Activated naive CD4-positive, alpha-beta T cell treated with anti-CD3 and anti-CD28 coated beads, Interleukin-2, amount 50 U/mL, for 24 hours (primary cell): ENCODE measurements at regions not wholly inside any gene's neighbourhood (a gene's known extent, or its start where the extent isn't known, plus 50 kb on each side); places are given as distances from the start of the nearest gene placed in this dataset.
"Not testable (repeated sequence)": the region's sequence is repeated elsewhere in the genome, so short reads cannot be mapped to it uniquely, and the experiment has no call there.

Experiments
- H3K27ac Mint-ChIP-seq: one replicate; pipeline ENCODE4 v1.8.0; 2021; ENCODE audit warnings: mild to moderate bottlenecking, mixed read lengths
- H3K27me3 Mint-ChIP-seq: one replicate; pipeline ENCODE4 v1.8.0; 2021; ENCODE audit warnings: mixed read lengths
- H3K36me3 Mint-ChIP-seq: one replicate; pipeline ENCODE4 v1.8.0; 2021; ENCODE audit warnings: mixed read lengths
- H3K4me1 Mint-ChIP-seq: one replicate; pipeline ENCODE4 v1.8.0; 2021; ENCODE audit warnings: mixed read lengths
- H3K4me3 Mint-ChIP-seq: one replicate; pipeline ENCODE4 v1.8.0; 2021; ENCODE audit warnings: mild to moderate bottlenecking, mixed read lengths
- H3K9me3 Mint-ChIP-seq: one replicate; pipeline ENCODE4 v1.8.0; 2021; ENCODE audit warnings: mixed read lengths

GRCh38 chr5:39624890-39625289, 200.1 kb upstream of the DAB2 start:
- Mint-ChIP-seq H3K27ac (no peak overlapping the region), H3K27me3 (peaks cover 13% of the 10 kb centered on the region), H3K9me3 (no peaks in the 10 kb centered on the region), H3K36me3 (no peaks in the 10 kb centered on the region), H3K4me1 (no peaks in the 10 kb centered on the region), H3K4me3 (no peak overlapping the region)

GRCh38 chr5:39624268-39624886, 199.6 kb upstream of the DAB2 start:
- Mint-ChIP-seq H3K4me3 (no peak overlapping the region), H3K27me3 (peaks cover 10% of the 10 kb centered on the region), H3K36me3 (no peaks in the 10 kb centered on the region), H3K4me1 (no peaks in the 10 kb centered on the region), H3K9me3 (no peaks in the 10 kb centered on the region), H3K27ac (no peak overlapping the region)

- H3K9me3 Mint-ChIP-seq: no peaks in the 10 kb centered on the region
- H3K4me1 Mint-ChIP-seq: no peaks in the 10 kb centered on the region
- no peak overlapping the region for H3K27ac Mint-ChIP-seq
- no peaks in the 10 kb centered on the region for H3K36me3 Mint-ChIP-seq
- H3K4me3 Mint-ChIP-seq: no peak overlapping the region
- H3K27me3 Mint-ChIP-seq: peaks cover 7% of the 10 kb centered on the region
Measured at GRCh38 chr5:39623291-39623865, 198.6 kb upstream of the DAB2 start.

- Mint-ChIP-seq H3K27me3 (peaks cover 4% of the 10 kb centered on the region), H3K4me3 (no peak overlapping the region), H3K9me3 (no peaks in the 10 kb centered on the region), H3K27ac (no peak overlapping the region), H3K36me3 (no peaks in the 10 kb centered on the region), H3K4me1 (no peaks in the 10 kb centered on the region)
Measured at GRCh38 chr5:39622281-39622680, 197.5 kb upstream of the DAB2 start.

- no peak overlapping the region for H3K27ac Mint-ChIP-seq
Measured at GRCh38 chr5:39619168-39619818, 194.5 kb upstream of the DAB2 start.

GRCh38 chr5:39618391-39618790, 193.6 kb upstream of the DAB2 start:
- Mint-ChIP-seq H3K27me3 (no peaks in the 10 kb centered on the region), H3K27ac (no peak overlapping the region), H3K4me1 (no peaks in the 10 kb centered on the region), H3K4me3 (no peak overlapping the region), H3K36me3 (no peaks in the 10 kb centered on the region), H3K9me3 (no peaks in the 10 kb centered on the region)

More at GRCh38 chr5:39619168-39619818, 194.5 kb upstream of the DAB2 start:
- no peaks in the 10 kb centered on the region for H3K36me3 Mint-ChIP-seq
- no peaks in the 10 kb centered on the region for H3K4me1 Mint-ChIP-seq
- H3K9me3 Mint-ChIP-seq: no peaks in the 10 kb centered on the region
- H3K4me3 Mint-ChIP-seq: no peak overlapping the region
- no peaks in the 10 kb centered on the region for H3K27me3 Mint-ChIP-seq

GRCh38 chr5:39616131-39616530, 191.4 kb upstream of the DAB2 start:
- Mint-ChIP-seq H3K36me3 (no peaks in the 10 kb centered on the region), H3K9me3 (no peaks in the 10 kb centered on the region), H3K27me3 (peaks cover 3% of the 10 kb centered on the region), H3K4me3 (no peak overlapping the region), H3K27ac (no peak overlapping the region), H3K4me1 (no peaks in the 10 kb centered on the region)

GRCh38 chr5:39611076-39611475, 186.3 kb upstream of the DAB2 start:
- H3K4me3 Mint-ChIP-seq, H3K9me3 Mint-ChIP-seq, H3K36me3 Mint-ChIP-seq, H3K4me1 Mint-ChIP-seq, H3K27me3 Mint-ChIP-seq, H3K27ac Mint-ChIP-seq: not testable (repeated sequence)

- Mint-ChIP-seq H3K36me3 (no peaks in the 10 kb centered on the region), H3K27me3 (peaks cover 14% of the 10 kb centered on the region), H3K4me3 (no peak overlapping the region), H3K9me3 (no peaks in the 10 kb centered on the region), H3K4me1 (no peaks in the 10 kb centered on the region), H3K27ac (no peak overlapping the region)
Measured at GRCh38 chr5:39608024-39608423, 183.2 kb upstream of the DAB2 start.

GRCh38 chr5:39606591-39606990, 181.8 kb upstream of the DAB2 start:
- no peaks in the 10 kb centered on the region for H3K4me1 Mint-ChIP-seq
- no peak overlapping the region for H3K27ac Mint-ChIP-seq
- peaks cover 13% of the 10 kb centered on the region for H3K27me3 Mint-ChIP-seq
- no peaks in the 10 kb centered on the region for H3K9me3 Mint-ChIP-seq
- no peak overlapping the region for H3K4me3 Mint-ChIP-seq
- H3K36me3 Mint-ChIP-seq: no peaks in the 10 kb centered on the region

- Mint-ChIP-seq H3K4me1 (no peaks in the 10 kb centered on the region), H3K27ac (no peak overlapping the region), H3K9me3 (no peaks in the 10 kb centered on the region), H3K36me3 (no peaks in the 10 kb centered on the region), H3K4me3 (no peak overlapping the region), H3K27me3 (peaks cover 13% of the 10 kb centered on the region)
Measured at GRCh38 chr5:39605588-39606575, 181.1 kb upstream of the DAB2 start.

- H3K4me1 Mint-ChIP-seq: no peaks in the 10 kb centered on the region
Measured at GRCh38 chr5:39605145-39605544, 180.4 kb upstream of the DAB2 start.

GRCh38 chr5:39604491-39604890, 179.7 kb upstream of the DAB2 start:
- H3K4me3 Mint-ChIP-seq: no peak overlapping the region
- peaks cover 11% of the 10 kb centered on the region for H3K27me3 Mint-ChIP-seq
- H3K27ac Mint-ChIP-seq: no peak overlapping the region
- no peaks in the 10 kb centered on the region for H3K4me1 Mint-ChIP-seq
- H3K36me3 Mint-ChIP-seq: no peaks in the 10 kb centered on the region
- no peaks in the 10 kb centered on the region for H3K9me3 Mint-ChIP-seq

More at GRCh38 chr5:39605145-39605544, 180.4 kb upstream of the DAB2 start:
- Mint-ChIP-seq H3K36me3 (no peaks in the 10 kb centered on the region), H3K9me3 (no peaks in the 10 kb centered on the region), H3K27me3 (peaks cover 13% of the 10 kb centered on the region), H3K27ac (no peak overlapping the region), H3K4me3 (no peak overlapping the region)

GRCh38 chr5:39599721-39600431, 175.1 kb upstream of the DAB2 start:
- H3K9me3 Mint-ChIP-seq: no peaks in the 10 kb centered on the region
- no peak overlapping the region for H3K27ac Mint-ChIP-seq
- no peak overlapping the region for H3K4me3 Mint-ChIP-seq
- peaks cover 17% of the 10 kb centered on the region for H3K27me3 Mint-ChIP-seq
- H3K36me3 Mint-ChIP-seq: no peaks in the 10 kb centered on the region
- H3K4me1 Mint-ChIP-seq: no peaks in the 10 kb centered on the region

- H3K4me1 Mint-ChIP-seq: no peaks in the 10 kb centered on the region
- H3K27me3 Mint-ChIP-seq: peaks cover 13% of the 10 kb centered on the region
- no peaks in the 10 kb centered on the region for H3K36me3 Mint-ChIP-seq
- no peak overlapping the region for H3K4me3 Mint-ChIP-seq
- no peaks in the 10 kb centered on the region for H3K9me3 Mint-ChIP-seq
- H3K27ac Mint-ChIP-seq: no peak overlapping the region
Measured at GRCh38 chr5:39598661-39599248, 174.0 kb upstream of the DAB2 start.
